ENCODE measurements at regions not wholly inside any gene's neighbourhood (a gene's known extent, or its start where the extent isn't known, plus 50 kb on each side); places are given as distances from the start of the nearest gene placed in this dataset.

DNA sequence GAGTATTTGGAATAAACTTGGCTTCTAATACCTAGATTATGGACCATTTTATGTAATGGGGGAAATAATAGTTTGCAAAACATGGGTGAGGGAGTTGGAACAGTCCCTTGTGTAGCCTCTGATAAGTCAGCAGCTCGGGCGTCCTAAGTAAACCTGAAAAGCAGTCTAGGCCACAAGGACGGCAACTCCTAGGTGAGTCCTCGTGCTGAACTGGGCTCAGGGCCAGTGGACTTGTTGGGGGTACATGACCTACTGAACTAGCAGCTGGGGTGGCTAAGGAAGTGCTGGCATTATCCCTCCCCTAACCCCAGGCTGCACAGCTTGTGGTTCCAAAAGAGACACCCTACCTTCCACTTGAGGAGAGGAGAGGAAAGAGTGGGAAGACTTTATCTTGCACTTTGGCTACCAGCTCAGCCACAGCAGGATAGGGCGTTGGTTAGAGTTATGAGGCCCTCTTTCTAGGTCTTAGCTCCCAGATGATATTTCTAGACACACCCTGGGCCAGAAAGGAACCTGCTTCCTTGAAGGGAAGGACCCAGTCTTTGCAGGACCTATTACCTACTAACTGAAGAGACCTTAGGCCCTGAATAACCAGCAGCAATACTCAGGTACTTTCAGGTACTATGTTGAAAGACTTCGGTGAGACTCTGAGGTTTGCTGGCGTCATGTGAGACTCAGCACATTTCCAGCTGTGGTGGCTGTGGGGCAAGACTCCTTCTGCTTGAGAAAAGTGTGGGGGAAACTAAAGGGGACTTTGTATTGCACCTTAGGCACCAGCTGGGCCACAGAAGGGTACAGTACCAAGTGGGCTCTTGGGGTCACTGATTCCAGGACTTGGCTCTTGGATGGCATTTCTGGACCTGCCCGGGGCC, 71.0 kb downstream of the AQP4 start:
- no peak for DNase-seq

DNA sequence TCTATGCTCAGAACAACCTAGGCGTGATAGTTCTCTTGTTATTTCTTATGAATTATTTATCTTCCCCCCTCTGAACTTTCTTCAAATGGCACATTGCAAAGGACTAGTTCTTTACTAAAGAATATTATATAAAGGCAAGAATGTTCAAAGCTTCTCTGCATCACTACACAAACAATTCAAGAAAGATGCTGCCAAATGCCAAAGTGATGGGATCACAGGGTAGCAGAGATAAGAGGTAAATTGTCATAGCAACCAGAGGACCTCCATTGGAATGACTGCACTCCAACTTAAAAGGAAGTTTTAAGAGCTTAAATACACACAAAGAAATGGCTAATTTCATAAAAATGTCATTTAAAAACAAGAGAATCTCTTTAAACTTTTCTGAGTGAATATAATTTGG, 72.8 kb downstream of the AQP4 start:
- no peak for DNase-seq

- DNase-seq: no peak
Measured at GRCh38 chr18:26791676-26792075, 73.8 kb downstream of the AQP4 start.

GRCh38 chr18:26784599-26784998, 80.9 kb downstream of the AQP4 start:
- DNase-seq: no peak

- no peak for DNase-seq
Measured at GRCh38 chr18:26783170-26783569, 82.3 kb downstream of the AQP4 start.

DNA sequence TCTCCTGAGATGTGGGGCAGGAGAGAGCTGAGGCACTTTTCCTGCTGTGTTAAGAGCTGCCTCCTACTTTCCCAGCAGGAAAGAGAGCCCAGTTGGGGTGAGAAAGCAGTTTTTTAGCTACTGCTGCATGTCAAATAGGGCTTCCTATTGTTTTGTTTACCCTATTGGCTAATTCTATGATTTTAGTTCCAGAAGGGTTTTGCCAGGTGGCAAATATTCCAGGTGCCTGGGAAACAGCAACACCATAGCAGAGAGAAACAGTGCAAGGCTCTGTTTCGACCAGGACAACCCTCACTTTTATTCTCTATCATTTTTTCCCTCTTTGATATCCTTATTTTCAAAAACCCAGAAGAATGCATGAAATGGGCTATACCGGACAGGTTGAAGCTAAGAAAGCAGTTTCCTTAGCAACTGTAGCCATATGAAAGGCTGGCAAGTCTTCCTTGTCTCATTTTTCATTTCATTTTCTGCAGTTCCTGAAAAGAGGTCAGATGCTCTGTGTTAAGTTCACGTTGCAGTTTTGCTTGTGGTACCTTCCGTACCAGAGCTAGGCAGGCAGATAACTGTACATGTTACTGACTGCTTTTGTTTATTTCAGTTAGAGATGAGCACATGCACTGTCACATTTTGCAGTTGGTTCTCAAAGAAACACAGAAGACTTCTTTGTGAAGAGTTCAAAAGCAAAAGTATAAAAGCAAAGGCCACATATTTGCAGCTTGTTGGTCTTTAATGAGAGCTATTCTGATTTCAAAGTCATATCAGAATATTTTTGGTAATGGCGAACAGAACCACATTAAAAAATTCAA, 84.8 kb downstream of the AQP4 start:
- no peak for DNase-seq

DNA sequence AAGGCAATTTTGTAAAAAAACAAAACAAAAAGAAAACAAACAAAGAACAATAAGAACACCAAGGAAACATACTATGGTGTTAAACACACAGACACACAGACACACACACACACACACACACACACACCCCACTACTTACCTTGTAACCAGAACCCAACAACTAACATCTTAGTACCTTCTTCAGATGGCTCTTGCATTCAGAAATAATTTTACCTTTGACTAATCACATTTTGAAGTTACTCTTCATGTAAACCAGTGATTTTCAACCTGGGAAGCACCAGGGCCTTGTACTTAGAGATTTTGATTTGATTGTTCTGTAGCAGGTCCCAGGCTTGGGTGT, 87.5 kb downstream of the AQP4 start:
- no peak for DNase-seq

DNA sequence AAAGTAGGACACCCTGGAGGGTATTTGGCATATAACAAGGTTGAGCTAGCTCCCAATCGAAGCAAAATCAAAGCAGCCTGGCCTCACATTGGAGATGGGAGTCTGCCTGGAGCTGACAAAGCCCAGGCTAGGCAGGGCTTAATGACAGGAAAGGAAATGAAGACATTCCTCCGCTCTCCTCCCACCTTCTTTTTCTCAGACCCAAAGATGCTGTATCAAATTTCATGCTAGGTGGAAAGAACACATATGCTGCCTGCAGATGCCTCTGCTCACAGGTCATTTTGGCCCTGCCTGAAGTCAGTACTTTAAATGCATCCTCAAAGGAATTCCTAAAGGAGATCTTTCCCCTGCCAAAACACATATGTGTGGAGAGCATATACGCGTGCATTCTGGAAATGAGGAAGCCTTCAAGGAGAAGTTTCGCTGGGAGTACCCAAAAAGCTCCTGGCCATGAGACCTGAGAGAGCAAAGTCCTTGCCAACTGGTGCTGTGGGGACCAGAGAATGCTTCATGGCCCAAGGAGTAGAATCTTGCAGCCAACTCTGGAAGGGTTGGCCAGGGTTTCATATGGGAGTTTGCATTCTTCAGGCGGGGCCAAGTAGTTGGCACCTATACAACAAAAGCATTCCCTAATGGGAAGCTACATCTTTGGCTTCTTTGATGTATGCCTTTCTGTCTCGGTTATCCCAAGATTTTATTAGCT, 88.0 kb downstream of the AQP4 start:
- no peak for DNase-seq

- DNase-seq: no peak
Measured at GRCh38 chr18:26772691-26773090, 92.8 kb downstream of the AQP4 start.

DNA sequence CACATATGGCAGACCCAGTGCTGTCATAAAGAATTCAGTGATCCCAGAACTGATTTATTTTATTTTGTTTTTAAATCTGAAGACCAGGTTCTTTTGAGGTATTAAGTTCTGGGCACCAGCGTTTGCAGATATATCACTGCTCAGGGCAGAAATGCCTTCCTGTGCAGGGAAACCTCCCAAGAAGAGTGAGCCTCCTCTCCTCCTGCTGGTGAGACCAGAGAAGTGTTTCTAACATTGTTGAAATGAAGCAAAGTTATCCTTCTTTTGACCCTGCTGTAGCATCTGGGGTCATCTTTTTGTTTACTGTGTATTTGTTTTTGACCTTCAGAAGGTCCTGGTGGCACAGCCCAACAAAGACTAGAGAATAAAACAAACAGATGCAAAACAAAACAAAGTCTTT, 94.0 kb downstream of the AQP4 start:
- peak in 1 of 5 experiments; percentile 13 for DNase-seq

DNA sequence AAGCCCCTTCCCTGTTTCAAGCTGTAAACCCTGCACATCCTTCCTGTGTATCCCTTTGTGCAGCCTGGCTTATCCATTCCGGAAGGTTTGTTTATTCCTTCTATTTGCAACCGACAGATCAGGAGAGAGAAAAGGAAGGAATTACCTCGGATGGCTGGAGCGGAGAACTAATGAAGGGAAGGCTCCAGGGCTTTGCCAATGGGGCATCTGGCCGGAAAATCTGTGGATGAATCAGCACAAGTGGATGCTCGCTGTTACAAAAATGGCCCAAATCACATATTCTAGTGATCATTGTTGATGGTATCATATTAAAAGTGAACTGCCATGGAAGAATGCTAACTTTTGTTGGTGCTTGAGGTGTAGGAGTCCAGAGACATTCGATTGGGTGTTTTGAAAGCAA, 97.1 kb downstream of the AQP4 start:
- no peak for DNase-seq

DNA sequence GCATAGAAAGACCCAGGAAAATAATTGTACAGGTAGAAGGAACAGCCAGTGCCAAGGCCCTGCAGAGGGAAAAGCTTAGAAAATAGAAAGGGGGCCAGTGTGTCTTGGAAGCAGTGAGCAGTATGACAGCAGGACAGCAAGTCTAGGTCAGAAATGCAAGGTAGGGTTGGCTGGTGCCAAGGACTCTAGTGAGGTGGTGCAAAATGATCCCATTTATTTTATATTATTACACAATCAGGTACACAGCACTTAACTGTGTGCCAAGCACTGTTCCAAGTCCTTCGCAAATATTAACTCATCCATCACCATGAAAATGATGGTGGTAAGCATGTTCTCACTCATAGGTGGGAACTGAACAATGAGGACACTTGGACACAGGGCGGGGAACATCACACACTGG, 100.0 kb downstream of the AQP4 start:
- no peak for DNase-seq

DNA sequence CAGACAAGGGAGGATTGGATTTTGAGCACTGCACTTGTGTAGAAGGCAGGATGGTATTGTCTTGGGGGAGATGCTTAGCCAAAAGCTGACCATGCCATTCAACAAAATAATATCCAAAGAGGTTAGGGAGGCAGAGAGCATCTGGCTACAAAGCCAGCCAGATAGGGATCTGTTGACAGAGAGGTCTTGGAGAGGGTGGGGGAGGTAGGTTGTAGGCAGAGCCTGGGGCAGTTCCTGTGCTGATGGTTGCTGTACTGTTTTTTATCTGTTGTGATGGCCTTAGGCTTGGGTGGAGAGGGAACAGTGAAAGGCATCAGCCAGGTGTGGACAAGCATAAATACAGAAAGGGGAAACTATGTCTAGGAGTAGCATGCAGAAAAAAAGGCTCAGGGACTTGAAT, 100.9 kb downstream of the AQP4 start:
- no peak for DNase-seq

GRCh38 chr18:26764177-26764576, 101.3 kb downstream of the AQP4 start:
- no peak for DNase-seq

DNA sequence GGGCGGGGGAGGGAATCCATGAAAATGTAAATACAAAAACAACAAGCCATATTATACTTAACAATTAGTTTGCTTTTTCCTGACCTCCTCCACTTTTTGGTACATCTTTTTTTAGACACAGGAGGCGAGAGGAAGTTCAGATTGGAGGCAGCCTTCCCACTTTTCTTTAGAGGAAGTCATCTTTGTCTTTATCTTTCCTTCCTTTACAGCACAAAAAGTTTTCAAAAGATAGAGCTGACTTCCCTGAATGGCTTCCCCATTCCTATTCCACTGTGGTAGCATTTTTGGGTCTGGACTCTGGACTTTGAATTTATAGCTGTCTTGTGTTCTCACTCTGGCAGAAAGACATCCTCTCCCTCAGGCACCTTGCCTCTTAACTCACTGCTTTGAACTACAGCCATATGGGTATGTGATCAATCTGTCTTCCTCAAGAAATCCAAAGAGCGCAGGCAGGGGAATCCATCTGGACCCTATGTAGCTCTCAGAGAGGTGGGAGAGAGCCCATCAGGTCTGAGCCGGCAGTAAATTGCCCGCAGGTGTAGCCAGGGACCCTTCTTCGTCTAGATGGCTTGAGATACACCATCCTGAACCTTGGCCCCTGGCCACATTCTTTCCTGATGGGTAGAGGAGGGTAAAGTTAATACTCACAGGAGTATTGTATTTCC, 101.9 kb downstream of the AQP4 start:
- no peak for DNase-seq

- no peak for DNase-seq
Measured at GRCh38 chr18:26757263-26758019, 108.1 kb downstream of the AQP4 start.

DNA sequence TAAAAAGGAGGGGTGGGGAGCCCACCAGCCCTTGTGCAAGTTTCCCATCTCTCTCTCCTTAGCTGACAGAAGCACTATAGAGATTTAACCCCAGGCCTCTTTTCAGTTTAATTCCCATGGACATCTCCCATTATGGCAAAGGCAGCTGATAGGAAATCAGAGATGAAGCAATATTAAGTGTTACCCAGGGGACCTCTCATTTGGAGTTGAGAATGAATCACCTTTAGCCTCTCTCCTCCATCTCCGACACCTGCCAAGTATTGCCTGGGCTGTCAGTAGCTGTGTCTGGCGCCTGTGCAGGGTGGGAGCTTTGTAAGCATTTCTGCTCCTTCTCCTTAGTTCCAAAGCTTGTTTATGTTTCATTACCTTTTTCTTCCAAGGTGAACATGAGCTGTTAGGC, 109.0 kb downstream of the AQP4 start:
- DNase-seq: no peak

GRCh38 chr18:26746826-26747475, 118.6 kb downstream of the AQP4 start:
- DNase-seq: no peak

DNA sequence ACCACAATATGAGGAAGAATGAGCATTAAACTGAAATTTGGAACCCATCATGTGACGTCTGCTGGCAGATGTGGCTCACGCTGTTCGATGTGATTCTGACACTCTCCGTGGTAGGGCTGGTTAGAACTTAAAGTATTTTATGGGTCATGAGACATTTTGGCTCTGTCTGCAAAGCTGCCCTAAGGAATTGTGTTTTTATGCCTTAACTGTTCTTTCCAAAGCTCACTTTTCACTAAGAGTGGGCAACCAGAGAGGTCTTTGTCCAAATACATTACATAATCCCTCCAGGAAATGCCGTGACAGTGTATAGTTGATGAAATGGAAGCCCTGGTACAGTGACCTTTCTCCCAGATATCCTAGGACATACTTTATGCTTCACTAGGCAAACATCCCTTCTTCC, 119.1 kb downstream of the AQP4 start:
- no peak for DNase-seq

DNA sequence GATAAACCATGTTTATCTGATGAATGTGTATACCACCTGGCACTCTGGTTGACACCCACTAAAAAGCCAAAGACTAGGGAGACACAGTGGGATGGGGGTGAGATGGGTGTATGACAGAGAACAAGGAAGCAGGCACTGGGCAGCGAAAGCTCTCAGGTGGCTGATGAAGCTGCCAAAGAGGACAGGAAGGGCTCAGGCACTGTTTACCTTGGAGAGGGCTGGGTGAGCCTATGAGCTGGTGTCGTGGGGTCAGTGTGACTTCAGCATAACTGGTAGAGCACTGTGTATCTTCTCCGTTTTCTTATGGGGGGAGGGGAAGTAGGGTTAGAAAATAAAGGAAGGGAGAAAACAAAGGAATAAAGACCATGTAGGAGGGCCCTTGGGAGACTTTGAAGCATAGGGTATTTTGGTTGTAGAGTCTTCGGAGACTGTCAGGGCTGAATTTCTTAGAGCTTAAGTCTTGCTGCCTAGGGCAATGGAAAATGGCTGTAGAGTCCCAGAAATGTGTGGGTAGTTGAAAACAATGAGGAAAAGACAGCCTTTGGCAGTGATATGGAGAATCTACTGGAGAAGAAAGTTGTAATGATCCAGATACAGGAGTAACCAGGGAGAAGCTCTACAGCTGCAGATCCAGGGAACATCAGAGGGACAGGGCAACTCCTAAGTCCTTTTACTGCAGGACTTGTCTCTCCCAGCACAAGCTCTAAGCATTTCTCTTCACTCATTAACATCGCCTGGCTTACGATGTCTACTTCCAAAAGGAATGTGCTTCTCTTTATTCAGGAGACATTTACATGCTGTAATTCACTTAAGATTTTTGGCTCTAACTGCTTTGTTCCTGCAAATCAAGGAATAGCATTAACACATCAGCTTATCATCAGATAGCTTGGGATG, 120.0 kb downstream of the AQP4 start:
- DNase-seq: no peak

GRCh38 chr18:26741758-26742157, 123.7 kb downstream of the AQP4 start:
- no peak for DNase-seq
